Left cardiac atrium (tissue), 4 donors: ENCODE measurements at regions not wholly inside any gene's neighbourhood (a gene's known extent, or its start where the extent isn't known, plus 50 kb on each side); places are given as distances from the start of the nearest gene placed in this dataset.

Experiments
- ATAC-seq, 2 donors: fragments of 200-7000 bp; cut with Tn5 transposase; one replicate each; pipeline ENCODE4 v1.9.1; 2020; ENCODE audit warnings: mild to moderate bottlenecking in 2 of 2, moderate library complexity in 2 of 2
- DNase-seq: peaks from one replicate; pipeline ENCODE4 v3.0.0-alpha.2; 2020
- intact Hi-C, 2 donors: fragments of 100-400 bp; cut with DNase I; formaldehyde crosslinking; loops; one replicate each; pipeline versions ENCODE4 v1.14.1 to v1.15.1; 2022 to 2023
- donor health status: DM: no; HTN: yes; CAD: no.
- donor health status: DM: no; HTN: yes; CAD: no; lungs with severe emphysema.
- donor health status: DM: yes; HTN: yes; CAD: no.
- donor health status: Dilated cardiomyopathy.

- no peak for DNase-seq
- no peak for ATAC-seq
- intact Hi-C loops = no loop called here
These were observed 149.4 kb upstream of the KLF7 start for GRCh38 chr2:207315131-207315530.

GRCh38 chr2:207316484-207316883 is 150.7 kb upstream of the KLF7 start:
- no peak for ATAC-seq
- no peak for DNase-seq
- intact Hi-C loops = no loop called here

GRCh38 chr2:207316906-207317305 is 151.2 kb upstream of the KLF7 start:
- intact Hi-C loops = no loop called here
- ATAC-seq (no peak), DNase-seq (no peak)

GRCh38 chr2:207317378-207317984 is 151.7 kb upstream of the KLF7 start:
- DNase-seq (no peak), ATAC-seq (no peak)
- intact Hi-C loops = no loop called here

- ATAC-seq (no peak), DNase-seq (no peak)
- intact Hi-C loops = no loop called here
These were observed 152.5 kb upstream of the KLF7 start for GRCh38 chr2:207318181-207318628.

GRCh38 chr2:207319316-207319715 is 153.6 kb upstream of the KLF7 start:
- ATAC-seq (peak in 1 of 2 donors; percentile 47), DNase-seq (no peak)
- intact Hi-C loops = no loop called here

GRCh38 chr2:207320381-207321159 is 154.8 kb upstream of the KLF7 start:
- no peak for DNase-seq
- intact Hi-C loops = no loop called here
- ATAC-seq = no peak

- intact Hi-C loops = no loop called here
These were observed 155.8 kb upstream of the KLF7 start for GRCh38 chr2:207321514-207321913.

GRCh38 chr2:207324001-207324400 is 158.3 kb upstream of the KLF7 start:
- ATAC-seq (no peak), DNase-seq (no peak)
- intact Hi-C loops = no loop called here

More at GRCh38 chr2:207321514-207321913, 155.8 kb upstream of the KLF7 start:
- ATAC-seq (no peak), DNase-seq (no peak)

GRCh38 chr2:207327513-207327912 is 161.8 kb upstream of the KLF7 start:
- DNase-seq (no peak), ATAC-seq (no peak)
- intact Hi-C loops = no loop called here

- DNase-seq (no peak), ATAC-seq (no peak)
- intact Hi-C loops = no loop called here
These were observed 163.2 kb upstream of the KLF7 start for GRCh38 chr2:207328944-207329386.

GRCh38 chr2:207330912-207331311 is 165.2 kb upstream of the KLF7 start:
- ATAC-seq = peak in 1 of 2 donors; percentile 62
- intact Hi-C loops = loop anchor here in 1 of 2 donors (5.0 kb wide), 2 partner anchors 104 to 164 kb away; partner anchors contain the start of gene KLF7
- peak; percentile 41 for DNase-seq

- ATAC-seq (no peak), DNase-seq (no peak)
- intact Hi-C loops = loop anchor here in 1 of 2 donors (5.0 kb wide), 2 partner anchors 104 to 164 kb away; partner anchors contain the start of gene KLF7
These were observed 165.9 kb upstream of the KLF7 start for GRCh38 chr2:207331674-207332073.

GRCh38 chr2:207332480-207333212 is 166.9 kb upstream of the KLF7 start:
- DNase-seq (no peak), ATAC-seq (no peak)
- intact Hi-C loops = loop anchor here in 1 of 2 donors (5.0 kb wide), 2 partner anchors 105 to 165 kb away; partner anchors contain the start of gene KLF7

- ATAC-seq = no peak
- DNase-seq = no peak
- intact Hi-C loops = loop anchor here in 1 of 2 donors (2.0 to 5.0 kb wide), 3 partner anchors 106 to 166 kb away; partner anchors contain the start of gene KLF7
These were observed 168.0 kb upstream of the KLF7 start for GRCh38 chr2:207333599-207334300.

- intact Hi-C loops = loop anchor here in 1 of 2 donors (2.0 to 5.0 kb wide), 3 partner anchors 107 to 167 kb away; partner anchors contain the start of gene KLF7
- DNase-seq = no peak
- ATAC-seq = peak in 1 of 2 donors; percentile 36
These were observed 168.5 kb upstream of the KLF7 start for GRCh38 chr2:207334301-207334623.

- DNase-seq (peak; percentile 81), ATAC-seq (peak; percentile 80 to 90)
- intact Hi-C loops = loop anchor here in 1 of 2 donors (2.0 to 5.0 kb wide), 4 partner anchors 73 to 167 kb away; partner anchors contain the start of gene KLF7
These were observed 169.1 kb upstream of the KLF7 start for GRCh38 chr2:207334624-207335371.
